Midbrain (tissue), 1 donor: ENCODE measurements at regions not wholly inside any gene's neighbourhood (a gene's known extent, or its start where the extent isn't known, plus 50 kb on each side); places are given as distances from the start of the nearest gene placed in this dataset.
"Not testable (repeated sequence)": the region's sequence is repeated elsewhere in the genome, so short reads cannot be mapped to it uniquely, and the experiment has no call there.

ENCODE experiments used
- DNase-seq: peaks from one replicate; lab custom pipeline; 2025; lab: John Stamatoyannopoulos, UW

DNA sequence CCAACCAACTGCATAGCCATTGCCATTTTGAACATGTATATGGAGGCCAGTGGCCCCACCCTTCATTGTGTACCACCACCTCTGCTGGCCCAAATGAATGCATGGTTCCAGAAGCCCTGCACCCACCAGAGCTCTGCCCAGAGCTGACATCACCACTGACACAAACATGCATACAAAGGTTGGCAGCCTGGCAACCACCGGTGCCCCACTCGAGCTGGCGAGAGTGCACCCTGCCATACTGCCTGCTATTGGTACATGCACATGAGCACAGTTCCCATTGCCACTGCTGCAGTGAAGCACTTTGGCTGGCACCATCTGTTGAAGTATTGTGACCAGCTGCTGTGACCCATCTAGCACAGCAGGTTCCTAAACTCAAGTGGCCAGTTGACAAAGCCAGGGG, 1564.9 kb downstream of the OLFM4 start:
- DNase-seq: no peak

DNA sequence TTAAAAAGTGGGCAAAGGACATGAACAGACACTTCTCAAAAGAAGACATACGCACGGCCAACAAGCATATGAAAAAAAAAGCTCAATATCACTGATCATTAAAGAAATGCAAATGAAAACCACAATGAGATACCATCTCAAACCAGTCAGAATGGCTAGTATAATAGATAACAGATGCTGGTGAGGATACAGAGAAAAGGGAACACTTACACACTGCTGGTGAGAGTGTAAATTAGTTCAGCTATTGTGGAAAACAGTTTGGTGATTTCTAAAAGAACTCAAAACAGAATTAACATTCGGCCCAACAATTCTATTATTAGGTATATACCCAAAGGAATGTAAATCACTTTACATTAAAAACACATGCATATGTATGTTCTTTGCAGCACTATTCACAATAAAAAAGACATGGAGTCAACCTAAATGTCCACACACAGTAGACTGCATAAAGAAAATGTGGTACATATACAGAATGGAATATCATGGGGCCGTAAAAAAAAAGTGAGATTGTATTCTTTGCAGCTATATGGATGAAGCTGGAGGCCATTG, 1569.0 kb downstream of the OLFM4 start:
- no peak for DNase-seq

DNA sequence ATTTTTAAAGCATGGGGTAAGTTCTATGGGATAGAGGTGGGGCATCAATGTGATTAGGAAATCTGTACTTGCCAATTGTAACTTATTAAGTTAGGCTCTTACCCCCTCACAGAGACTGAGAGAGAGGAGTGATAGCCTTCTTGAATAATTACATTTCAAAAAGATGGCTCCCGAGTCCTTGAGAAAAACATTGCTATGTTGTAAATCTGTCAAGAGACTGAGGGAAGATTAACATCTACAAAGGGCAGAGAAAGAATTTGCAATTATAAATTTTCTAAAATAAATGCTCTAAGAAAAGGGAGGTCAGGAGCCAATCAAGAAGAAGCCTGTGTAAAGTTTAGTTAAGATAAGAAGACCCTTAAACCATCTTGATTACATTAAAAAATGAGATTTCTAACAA, 1570.8 kb downstream of the OLFM4 start:
- no peak for DNase-seq

DNA sequence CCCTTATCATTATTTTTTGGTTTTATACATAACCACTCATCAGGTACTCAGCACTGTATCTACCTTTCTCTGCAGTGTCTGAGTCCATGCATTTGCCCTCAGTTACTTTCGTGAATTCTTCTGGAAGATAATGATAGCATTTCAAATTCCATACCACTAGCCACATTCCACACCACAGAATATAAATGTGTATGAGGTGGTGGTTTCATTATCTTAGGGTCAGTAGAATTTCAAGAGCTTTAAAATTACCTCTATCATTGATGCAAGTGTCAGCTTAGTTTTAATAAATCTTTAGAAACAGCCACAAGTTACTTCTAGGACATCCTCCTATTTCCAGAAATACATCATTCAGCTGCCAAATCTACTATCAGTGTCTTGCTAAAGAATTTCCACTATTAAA, 1578.3 kb downstream of the OLFM4 start:
- no peak for DNase-seq

DNA sequence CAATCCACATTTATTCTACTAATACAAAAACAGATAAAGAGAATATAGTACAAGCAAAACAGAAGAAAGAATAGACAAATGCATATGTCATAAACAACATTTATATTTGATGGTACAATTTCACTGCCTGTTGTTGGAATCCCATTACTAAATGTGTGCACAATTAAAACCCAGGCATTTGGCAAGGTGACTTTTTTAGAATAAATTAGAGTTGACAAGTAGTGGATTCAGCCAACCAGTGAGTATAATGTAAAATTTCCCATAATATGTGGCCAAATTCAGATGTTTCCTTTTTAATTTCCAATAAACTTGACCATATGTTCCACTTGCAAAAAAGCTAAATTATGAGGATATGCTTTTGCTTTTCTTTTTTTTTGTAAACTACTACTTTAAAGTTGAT, 1578.8 kb downstream of the OLFM4 start:
- DNase-seq: no peak

DNA sequence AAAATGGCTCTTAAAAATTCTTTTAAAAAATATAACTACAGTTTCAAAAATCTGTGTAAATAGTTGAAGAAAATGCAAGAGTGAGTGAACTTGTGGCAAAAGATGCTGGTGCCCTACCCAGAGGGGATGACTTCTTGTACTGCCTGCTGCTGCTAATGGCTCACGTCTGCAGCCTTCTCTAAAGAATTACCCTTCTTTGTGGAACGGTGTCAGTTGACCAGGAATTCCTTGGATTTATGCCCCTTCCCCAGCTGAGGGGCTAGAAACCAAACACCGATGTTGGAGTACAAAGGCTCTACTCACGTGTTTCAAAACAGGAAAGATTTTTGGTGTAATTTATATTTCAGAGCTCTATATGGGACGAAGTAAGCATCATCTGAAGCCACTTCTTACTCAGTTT, 1582.8 kb downstream of the OLFM4 start:
- DNase-seq: no peak

DNA sequence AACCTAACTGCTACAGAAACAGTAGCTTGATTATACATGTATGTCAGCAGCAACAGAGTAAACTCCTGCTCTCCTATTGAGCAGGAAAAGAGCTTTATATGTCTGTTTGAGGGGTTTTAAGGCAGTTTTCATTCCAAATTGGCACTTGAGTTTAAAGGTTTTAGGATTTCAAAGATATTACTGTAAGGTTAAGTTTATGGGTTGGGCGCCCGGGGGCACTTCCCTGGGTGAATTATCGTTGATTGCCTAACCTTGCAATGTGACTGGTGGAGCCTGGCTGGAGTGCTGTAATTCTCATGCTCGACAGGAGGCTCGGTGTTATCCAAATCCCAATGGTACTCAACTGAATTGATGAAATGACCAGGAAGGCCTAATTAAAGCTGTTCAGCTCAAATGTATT, 1586.1 kb downstream of the OLFM4 start:
- DNase-seq: no peak

DNA sequence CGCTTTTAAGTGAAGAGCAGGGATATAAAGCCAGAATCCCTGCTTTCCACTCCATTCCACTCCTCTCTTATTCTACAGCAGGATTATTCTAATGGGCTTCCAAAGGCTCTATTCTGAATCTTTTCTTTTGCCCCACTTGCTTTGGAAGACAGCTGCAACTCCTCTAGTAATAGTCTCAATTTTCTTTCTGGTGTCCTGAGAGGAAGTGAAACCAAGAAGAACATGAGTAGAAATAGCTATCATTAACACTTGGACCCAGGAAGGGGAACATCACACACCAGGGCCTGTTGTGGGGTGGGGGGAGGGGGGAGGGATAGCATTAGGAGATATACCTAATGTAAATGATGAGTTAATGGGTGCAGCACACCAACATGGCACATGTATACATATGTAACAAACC, 1597.9 kb downstream of the OLFM4 start:
- DNase-seq: not testable (repeated sequence)

DNA sequence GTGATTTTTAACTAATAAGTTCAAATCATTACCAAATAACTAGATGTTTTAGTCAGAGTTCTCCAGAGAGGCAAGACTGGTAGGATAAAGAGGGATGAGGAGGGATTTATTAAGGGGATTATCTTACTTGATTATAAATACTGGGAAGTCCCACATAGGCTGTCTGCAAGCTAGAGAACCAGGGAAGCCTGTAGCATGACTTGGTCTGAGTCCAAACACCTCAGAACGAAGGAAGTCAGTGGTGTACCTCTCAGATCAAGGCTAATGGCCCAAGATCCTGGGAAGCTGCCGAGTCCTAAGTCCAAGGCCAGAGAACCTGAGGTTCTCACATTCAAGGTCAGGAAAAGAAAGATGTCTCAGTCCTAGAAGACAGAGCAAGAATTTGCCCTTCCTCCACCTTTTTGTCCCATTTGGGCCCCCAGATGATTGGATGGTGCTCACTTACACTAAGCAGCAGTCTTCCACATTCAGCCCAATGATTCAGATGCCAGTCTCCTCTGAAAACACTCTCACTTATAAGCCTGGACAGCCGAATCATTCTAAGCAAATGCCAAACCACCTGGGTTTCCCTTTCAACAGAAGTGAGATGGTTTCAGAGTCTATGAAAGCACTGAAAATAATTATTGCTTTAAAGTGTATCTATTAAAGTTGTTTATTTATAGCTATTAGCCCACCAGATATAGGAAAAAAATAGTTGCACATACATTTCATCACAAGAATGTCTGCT, 1599.2 kb downstream of the OLFM4 start:
- no peak for DNase-seq

DNA sequence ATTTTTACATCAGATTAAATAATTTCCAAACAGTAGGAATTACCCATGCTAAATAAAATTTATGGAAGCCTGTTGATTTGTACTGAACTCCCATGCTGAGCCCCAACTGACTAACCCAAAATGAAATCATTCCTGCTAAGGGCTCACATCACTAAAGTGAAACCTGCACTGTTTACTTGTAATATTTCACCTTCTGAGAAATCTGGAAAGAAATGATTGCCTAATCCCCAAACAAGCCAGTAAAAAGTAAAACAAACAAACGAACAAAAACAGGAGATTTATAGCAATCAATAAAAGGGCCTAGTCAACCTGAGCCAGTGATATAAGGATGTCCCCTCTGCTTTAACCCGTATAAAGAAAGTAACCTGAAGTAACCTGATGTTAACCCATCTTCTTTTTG, 1599.8 kb downstream of the OLFM4 start:
- DNase-seq: no peak

DNA sequence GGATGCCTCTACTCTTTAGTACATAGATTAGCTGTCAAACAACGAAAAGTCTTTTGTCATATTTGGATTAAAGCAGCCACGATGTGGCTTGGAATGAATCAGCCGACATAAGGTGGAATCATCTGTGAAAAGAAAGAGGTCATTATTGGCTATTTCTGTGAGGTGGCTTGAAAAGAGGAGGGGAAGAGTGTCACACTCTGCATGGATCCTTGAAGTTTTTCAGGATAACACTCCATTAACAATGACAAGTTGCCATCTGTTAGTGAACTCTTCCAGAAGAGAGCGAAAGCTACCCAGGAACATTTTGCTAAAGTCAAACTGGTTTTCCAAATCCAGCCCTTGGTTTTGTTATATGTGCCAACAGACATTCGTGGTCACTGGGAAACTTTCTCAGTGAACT, 1604.8 kb downstream of the OLFM4 start:
- DNase-seq: no peak

DNA sequence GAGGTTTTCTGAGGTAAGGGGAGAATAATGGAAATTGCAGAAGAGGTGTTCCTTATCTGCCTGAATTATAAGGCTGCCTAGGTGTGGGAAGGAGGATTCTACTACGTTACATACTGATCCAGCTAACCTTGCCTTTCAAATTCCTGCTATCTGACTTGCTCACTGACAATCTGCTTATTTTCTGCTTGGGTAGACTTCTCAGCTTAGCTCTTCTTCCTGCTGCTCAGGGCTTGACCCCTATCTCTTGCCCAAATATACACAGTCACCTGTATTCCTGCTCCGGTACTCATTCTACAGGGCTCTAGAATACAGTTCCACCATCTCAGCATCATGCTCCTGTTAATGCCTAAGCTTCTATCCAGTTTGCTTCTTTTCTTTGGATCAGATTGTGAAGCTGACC, 1607.6 kb downstream of the OLFM4 start:
- DNase-seq: no peak

DNA sequence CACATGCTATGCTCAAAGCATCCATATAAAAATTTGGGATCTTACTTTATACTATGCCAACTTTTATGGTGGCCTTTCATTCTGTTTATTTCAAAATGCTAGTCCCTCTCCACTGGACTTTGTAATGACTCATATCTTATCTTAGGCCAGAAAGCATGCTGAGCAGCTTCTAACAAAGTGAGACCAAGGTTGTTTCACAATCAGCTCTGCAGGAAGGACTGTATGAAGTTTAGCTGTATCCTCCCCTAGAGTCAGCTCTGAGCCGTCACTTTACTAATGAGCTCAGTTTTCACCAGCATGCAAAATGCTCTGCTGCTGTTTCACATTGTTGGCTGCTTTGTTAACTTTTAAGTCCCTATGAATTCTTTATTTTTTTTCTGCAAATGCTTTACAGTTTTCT, 1608.8 kb downstream of the OLFM4 start:
- no peak for DNase-seq

DNA sequence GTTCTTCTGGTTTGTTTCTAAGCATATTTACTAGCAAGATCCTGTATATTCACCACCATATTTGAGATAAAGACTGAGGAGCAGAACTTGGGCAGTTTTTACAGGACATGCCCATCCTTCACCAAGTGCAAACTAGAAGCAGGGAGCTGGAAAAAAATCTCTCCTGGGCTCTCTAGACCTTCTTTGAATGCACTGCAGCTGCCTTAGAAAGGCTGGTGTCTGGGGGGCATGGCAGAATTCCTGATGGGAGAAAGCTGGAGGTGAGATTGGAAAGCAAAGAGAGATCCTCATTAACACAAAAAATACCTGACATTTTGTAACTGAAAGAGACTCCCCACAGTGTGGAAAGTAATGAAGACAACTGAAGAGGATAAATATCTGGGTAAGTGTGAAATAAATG, 1612.1 kb downstream of the OLFM4 start:
- no peak for DNase-seq

DNA sequence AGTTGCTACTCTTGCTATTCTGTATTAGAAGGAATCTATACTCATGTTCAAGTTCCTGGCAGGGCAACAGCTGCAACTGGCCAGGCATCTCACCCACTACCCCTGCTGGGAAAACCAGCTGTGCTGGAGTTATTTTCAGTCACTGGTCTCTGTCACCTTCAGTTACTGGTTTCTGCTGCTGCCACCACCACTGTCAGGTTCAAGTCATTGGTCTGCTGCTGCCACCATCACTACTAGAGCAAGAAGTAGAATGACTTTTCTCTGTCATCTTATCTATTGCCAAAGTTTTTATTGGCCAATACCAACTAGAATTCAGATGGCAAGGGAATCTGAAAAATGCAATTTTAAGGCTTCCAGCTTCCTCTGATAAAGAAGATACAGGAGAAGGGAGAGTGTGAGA, 1615.2 kb downstream of the OLFM4 start:
- no peak for DNase-seq

DNA sequence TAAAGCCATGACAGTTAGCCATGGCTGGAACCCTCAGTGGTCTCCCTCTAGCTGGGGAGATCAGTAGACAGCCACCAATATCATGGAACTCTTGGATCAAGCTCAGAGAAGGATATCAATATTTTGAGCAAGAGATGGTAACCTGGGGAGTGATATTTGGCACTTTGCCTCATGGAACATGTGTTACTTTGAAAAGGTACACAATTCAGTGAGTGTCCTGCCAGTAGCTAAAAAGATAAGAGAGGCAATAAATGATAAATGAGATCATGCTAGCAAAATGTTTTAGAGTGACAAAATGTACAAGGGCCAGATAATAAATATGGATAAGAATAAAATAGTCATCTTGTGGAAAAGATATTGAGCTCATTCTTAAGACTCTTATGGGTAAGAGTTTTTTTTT, 1618.7 kb downstream of the OLFM4 start:
- no peak for DNase-seq

DNA sequence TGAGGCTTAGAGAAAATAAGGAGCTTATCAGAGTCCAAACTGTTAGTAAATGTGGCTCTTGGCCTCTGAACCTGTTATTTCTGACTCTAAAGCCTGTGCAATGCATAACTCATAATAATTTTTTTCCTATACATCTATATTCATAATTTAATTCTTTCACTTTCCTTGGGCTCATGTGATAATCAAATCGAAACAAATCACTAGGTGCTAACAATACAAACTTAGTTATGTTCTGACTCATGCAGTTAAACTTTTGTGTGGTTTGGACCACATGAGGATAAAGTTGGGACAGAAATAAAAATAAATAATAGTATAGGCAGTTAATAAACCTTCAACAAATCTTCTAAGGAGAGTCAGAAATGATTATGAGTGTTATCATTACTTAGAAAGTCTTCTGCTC, 1629.0 kb downstream of the OLFM4 start:
- DNase-seq: no peak

DNA sequence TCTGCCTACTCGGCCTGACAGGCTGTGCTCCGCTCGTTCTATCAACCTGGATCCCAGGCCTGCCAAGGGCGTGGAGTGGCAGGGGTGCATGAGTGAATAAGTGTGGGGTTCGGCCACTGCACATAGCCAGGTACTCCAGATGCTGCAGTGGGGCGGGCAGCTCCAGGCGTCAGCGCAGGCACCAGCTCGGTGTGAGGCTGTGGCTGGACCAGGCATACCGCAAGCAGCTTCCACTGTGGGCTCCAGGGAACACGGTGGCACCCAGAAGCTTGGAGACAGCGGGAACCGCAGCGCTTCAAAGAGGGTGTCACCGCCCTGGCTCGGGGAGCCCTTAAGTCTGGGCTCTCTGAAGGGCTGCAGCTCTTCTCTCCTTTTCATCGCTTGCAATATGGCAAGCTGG, 1630.2 kb downstream of the OLFM4 start:
- no peak for DNase-seq

DNA sequence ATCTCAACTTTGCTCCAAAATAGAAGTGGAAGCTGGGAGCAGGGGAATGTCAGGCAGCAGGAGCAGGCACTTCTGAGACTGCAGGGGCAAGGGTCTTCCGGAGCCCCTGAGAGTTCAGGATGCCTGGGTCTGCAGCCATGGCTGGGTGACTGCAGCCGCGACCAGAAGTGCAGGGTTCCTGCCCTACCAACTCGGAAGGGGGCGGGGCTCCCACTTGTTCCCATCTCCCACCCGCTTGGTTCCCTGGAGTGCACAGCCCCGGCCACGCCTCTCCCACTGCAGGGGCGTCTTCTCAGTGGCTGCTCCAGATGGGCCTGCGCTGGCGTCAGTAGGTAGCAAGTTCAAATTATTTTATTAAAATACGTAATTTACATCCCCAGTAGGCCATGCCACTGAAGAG, 1631.7 kb downstream of the OLFM4 start:
- DNase-seq: no peak

DNA sequence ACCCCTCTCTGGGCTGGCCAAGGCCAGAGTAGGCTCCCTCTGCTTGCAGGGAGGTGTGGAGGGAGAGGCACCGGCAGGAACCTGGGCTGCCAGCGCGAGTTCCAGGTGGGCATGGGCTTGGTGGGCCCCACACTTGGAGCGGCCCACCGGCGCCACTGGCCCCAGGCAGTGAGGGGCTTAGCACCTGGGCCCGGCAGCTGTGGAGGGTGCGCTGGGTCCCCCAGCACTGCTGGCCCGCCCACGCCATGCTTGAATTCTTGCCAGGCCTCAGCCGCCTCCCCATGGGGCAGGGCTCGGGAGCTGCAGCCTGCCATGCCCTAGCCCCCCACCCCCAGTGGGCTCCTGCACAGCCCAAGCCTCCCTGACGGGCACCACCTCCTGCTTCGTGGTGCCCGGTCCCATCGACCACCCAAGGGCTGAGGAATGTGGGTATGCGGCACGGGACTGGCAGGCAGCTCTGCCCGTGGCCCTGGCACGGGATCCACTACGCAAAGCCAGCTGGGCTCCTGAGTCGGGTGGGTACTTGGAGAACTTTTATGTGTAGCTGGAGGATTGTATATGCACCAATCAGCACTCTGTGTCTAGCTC, 1648.0 kb downstream of the OLFM4 start:
- no peak for DNase-seq

DNA sequence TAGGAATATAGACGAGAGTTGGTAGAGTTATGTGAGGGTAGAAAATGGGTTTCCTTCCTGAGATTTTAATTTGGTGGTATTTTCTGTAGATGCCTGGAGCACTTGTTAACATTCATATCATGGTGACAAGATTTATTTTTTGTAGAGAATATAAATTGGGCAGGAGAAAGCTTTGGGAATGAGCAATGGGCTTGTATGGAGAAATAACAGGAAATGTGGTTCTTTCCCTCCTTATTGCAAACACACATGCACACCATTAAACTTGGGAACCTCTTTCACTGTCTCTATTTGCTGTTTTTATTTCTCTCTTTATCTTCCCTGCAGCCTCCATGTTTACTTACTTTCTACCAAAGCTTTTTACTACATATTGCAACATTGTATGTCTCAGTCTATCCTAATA, 1653.6 kb downstream of the OLFM4 start:
- no peak for DNase-seq

DNA sequence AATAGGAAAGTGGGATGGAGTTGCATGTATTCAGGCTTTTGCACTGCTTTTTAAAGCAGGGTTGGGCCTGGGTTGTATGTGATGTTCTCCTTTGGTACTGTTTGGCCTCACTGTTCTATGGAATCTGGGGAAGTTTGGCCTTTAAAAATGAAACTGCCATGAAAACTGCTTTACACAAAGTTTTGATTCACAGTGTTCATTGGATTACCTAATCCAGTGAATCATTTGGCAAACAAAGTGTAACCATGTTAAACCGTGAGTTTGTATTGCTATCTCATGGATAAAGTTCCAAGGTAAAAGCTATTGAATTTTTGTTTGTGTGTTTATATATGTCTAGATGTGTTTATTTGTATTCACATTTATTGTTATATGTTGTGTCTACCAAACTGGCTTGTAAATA, 1658.6 kb downstream of the OLFM4 start:
- no peak for DNase-seq

DNA sequence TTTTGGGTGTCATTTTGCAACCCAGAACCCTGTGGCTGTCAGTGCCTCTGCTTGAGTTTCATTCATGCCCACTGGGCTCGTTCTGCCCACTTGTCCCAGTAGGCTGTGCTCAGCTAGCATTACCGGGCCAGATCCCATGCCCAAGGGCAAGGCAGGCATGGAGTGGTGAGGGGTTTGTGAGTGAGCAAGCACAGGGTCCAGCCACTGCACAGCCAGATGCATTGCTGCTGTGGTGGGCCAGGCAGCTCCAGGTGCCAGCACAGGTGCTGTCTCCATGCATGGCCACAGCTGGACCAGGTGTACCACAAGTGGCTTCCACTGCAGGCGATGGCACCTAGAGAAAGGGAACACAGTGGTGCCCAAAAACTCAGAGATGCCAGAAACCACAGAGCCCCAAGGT, 1671.2 kb downstream of the OLFM4 start:
- DNase-seq: no peak

DNA sequence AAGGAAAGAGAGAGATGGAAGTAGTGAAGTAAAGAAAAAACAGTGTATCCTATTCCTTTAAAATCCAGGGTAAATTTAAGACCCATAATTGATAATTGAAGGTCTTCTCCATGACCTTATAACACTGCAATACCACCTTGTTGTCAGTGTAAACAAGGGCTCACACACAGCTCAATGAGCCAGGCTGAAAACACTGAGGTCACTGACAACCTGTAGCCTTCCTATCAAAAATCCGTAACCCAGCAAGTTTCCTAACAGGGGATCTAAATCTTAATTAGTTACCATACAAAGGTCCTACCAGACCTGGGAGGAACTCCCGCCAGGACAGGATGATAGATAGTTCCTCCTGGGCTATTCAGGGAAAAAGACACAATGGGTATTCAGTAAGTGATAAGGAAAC, 1677.1 kb downstream of the OLFM4 start:
- no peak for DNase-seq
